COLO829 (cell line): ENCODE measurements at regions not wholly inside any gene's neighbourhood (a gene's known extent, or its start where the extent isn't known, plus 50 kb on each side); places are given as distances from the start of the nearest gene placed in this dataset.
"Not testable (repeated sequence)": the region's sequence is repeated elsewhere in the genome, so short reads cannot be mapped to it uniquely, and the experiment has no call there.

Experiments
- DNase-seq: peaks from one replicate; pipeline ENCODE4 v3.0.0; 2012; ENCODE audit warnings: low spot score

- no peak for DNase-seq
Observed at GRCh38 chr20:12458241-12458640, 540.5 kb downstream of the BTBD3 start.

GRCh38 chr20:12464036-12464435 lies 544.7 kb upstream of the SPTLC3 start:
- no peak for DNase-seq

- no peak for DNase-seq
Observed at GRCh38 chr20:12466915-12467314, 541.9 kb upstream of the SPTLC3 start.

- no peak for DNase-seq
Observed at GRCh38 chr20:12467758-12468157, 541.0 kb upstream of the SPTLC3 start.

- no peak for DNase-seq
Observed at GRCh38 chr20:12482661-12483060, 526.1 kb upstream of the SPTLC3 start.

- no peak for DNase-seq
Observed at GRCh38 chr20:12502443-12502842, 506.3 kb upstream of the SPTLC3 start.

- DNase-seq = no peak
Observed at GRCh38 chr20:12504779-12505178, 504.0 kb upstream of the SPTLC3 start.

GRCh38 chr20:12511499-12511898 lies 497.3 kb upstream of the SPTLC3 start:
- DNase-seq = no peak

- no peak for DNase-seq
Observed at GRCh38 chr20:12512755-12513154, 496.0 kb upstream of the SPTLC3 start.

- DNase-seq = no peak
Observed at GRCh38 chr20:12528104-12528503, 480.7 kb upstream of the SPTLC3 start.

- DNase-seq = no peak
Observed at GRCh38 chr20:12528591-12529041, 480.2 kb upstream of the SPTLC3 start.

- no peak for DNase-seq
Observed at GRCh38 chr20:12531626-12532025, 477.1 kb upstream of the SPTLC3 start.

- DNase-seq = no peak
Observed at GRCh38 chr20:12535316-12535715, 473.5 kb upstream of the SPTLC3 start.

GRCh38 chr20:12535770-12536169 lies 473.0 kb upstream of the SPTLC3 start:
- no peak for DNase-seq

- DNase-seq = no peak
Observed at GRCh38 chr20:12554426-12554825, 454.3 kb upstream of the SPTLC3 start.

- no peak for DNase-seq
Observed at GRCh38 chr20:12555369-12555768, 453.4 kb upstream of the SPTLC3 start.

- not testable (repeated sequence) for DNase-seq
Observed at GRCh38 chr20:12555849-12556248, 452.9 kb upstream of the SPTLC3 start.

GRCh38 chr20:12557224-12557623 lies 451.5 kb upstream of the SPTLC3 start:
- DNase-seq = no peak

GRCh38 chr20:12564979-12565378 lies 443.8 kb upstream of the SPTLC3 start:
- no peak for DNase-seq

GRCh38 chr20:12566596-12566995 lies 442.2 kb upstream of the SPTLC3 start:
- DNase-seq = peak; percentile 53

GRCh38 chr20:12570371-12570770 lies 438.4 kb upstream of the SPTLC3 start:
- DNase-seq = peak; percentile 59

GRCh38 chr20:12573442-12573841 lies 435.3 kb upstream of the SPTLC3 start:
- no peak for DNase-seq

GRCh38 chr20:12575352-12576095 lies 433.2 kb upstream of the SPTLC3 start:
- peak; percentile 56 for DNase-seq

GRCh38 chr20:12577213-12577612 lies 431.6 kb upstream of the SPTLC3 start:
- no peak for DNase-seq
